ENCODE measurements at regions not wholly inside any gene's neighbourhood (a gene's known extent, or its start where the extent isn't known, plus 50 kb on each side); places are given as distances from the start of the nearest gene placed in this dataset.

- no peak for DNase-seq (ENCODE audit: extremely low read depth in 1 of 2, low read depth in 1 of 2)
Observed at GRCh38 chr1:29729281-29729680, 493.0 kb downstream of the PTPRU start.

- DNase-seq (ENCODE audit: extremely low read depth in 1 of 2, low read depth in 1 of 2), result no peak
Observed at GRCh38 chr1:29728703-29729102, 492.4 kb downstream of the PTPRU start.

GRCh38 chr1:29725262-29725661, 488.9 kb downstream of the PTPRU start:
- no peak for DNase-seq (ENCODE audit: extremely low read depth in 1 of 2, low read depth in 1 of 2)

GRCh38 chr1:29722598-29722997, 486.3 kb downstream of the PTPRU start:
- no peak for DNase-seq (ENCODE audit: extremely low read depth in 1 of 2, low read depth in 1 of 2)

GRCh38 chr1:29719253-29719652, 482.9 kb downstream of the PTPRU start:
- no peak for DNase-seq (ENCODE audit: extremely low read depth in 1 of 2, low read depth in 1 of 2)

- no peak for DNase-seq (ENCODE audit: extremely low read depth in 1 of 2, low read depth in 1 of 2)
Observed at GRCh38 chr1:29718791-29719190, 482.5 kb downstream of the PTPRU start.

- DNase-seq (ENCODE audit: extremely low read depth in 1 of 2, low read depth in 1 of 2), result no peak
Observed at GRCh38 chr1:29716306-29716705, 480.0 kb downstream of the PTPRU start.

- no peak for DNase-seq (ENCODE audit: extremely low read depth in 1 of 2, low read depth in 1 of 2)
Observed at GRCh38 chr1:29713857-29714256, 477.5 kb downstream of the PTPRU start.

- DNase-seq (ENCODE audit: extremely low read depth in 1 of 2, low read depth in 1 of 2), result no peak
Observed at GRCh38 chr1:29712801-29713200, 476.5 kb downstream of the PTPRU start.

GRCh38 chr1:29712284-29712651, 475.9 kb downstream of the PTPRU start:
- no peak for DNase-seq (ENCODE audit: extremely low read depth in 1 of 2, low read depth in 1 of 2)

GRCh38 chr1:29711582-29712283, 475.4 kb downstream of the PTPRU start:
- DNase-seq (ENCODE audit: extremely low read depth in 1 of 2, low read depth in 1 of 2), result no peak

- DNase-seq (ENCODE audit: extremely low read depth in 1 of 2, low read depth in 1 of 2), result no peak
Observed at GRCh38 chr1:29709704-29710280, 473.5 kb downstream of the PTPRU start.

GRCh38 chr1:29708796-29709703, 472.7 kb downstream of the PTPRU start:
- no peak for DNase-seq (ENCODE audit: extremely low read depth in 1 of 2, low read depth in 1 of 2)

- no peak for DNase-seq (ENCODE audit: extremely low read depth in 1 of 2, low read depth in 1 of 2)
Observed at GRCh38 chr1:29708381-29708780, 472.1 kb downstream of the PTPRU start.

- DNase-seq (ENCODE audit: extremely low read depth in 1 of 2, low read depth in 1 of 2), result no peak
Observed at GRCh38 chr1:29707796-29708195, 471.5 kb downstream of the PTPRU start.

- DNase-seq (ENCODE audit: extremely low read depth in 1 of 2, low read depth in 1 of 2), result no peak
Observed at GRCh38 chr1:29706936-29707335, 470.6 kb downstream of the PTPRU start.

- no peak for DNase-seq (ENCODE audit: extremely low read depth in 1 of 2, low read depth in 1 of 2)
Observed at GRCh38 chr1:29704430-29704829, 468.1 kb downstream of the PTPRU start.

- DNase-seq (ENCODE audit: extremely low read depth in 1 of 2, low read depth in 1 of 2), result no peak
Observed at GRCh38 chr1:29703596-29704370, 467.5 kb downstream of the PTPRU start.

GRCh38 chr1:29700491-29700890, 464.2 kb downstream of the PTPRU start:
- no peak for DNase-seq (ENCODE audit: extremely low read depth in 1 of 2, low read depth in 1 of 2)

- DNase-seq (ENCODE audit: extremely low read depth in 1 of 2, low read depth in 1 of 2), result no peak
Observed at GRCh38 chr1:29698626-29699025, 462.3 kb downstream of the PTPRU start.

- no peak for DNase-seq (ENCODE audit: extremely low read depth in 1 of 2, low read depth in 1 of 2)
Observed at GRCh38 chr1:29698033-29698432, 461.7 kb downstream of the PTPRU start.

Data from activated CD8-positive, alpha-beta memory T cell treated with anti-CD3 and anti-CD28 coated beads for 1 hour (primary cell).